AG09309 (cell line): ENCODE measurements at regions not wholly inside any gene's neighbourhood (a gene's known extent, or its start where the extent isn't known, plus 50 kb on each side); places are given as distances from the start of the nearest gene placed in this dataset.

Source experiments
- DNase-seq: peaks from one replicate; pipeline ENCODE4 v3.0.0-alpha.2; 2010; ENCODE audit warnings: low read depth
- H3K4me3 ChIP-seq: 2 replicates; pipeline ENCODE4 v1.5.1; 2011; ENCODE audit warnings: mild to moderate bottlenecking, low read depth, low read length, moderate library complexity; ENCODE audit not compliant: control insufficient read depth
- TF ChIP-seq, protein P1 (sequence below): IDR thresholded peaks from 2 replicates; pipeline ENCODE4 v1.5.1; 2011; ENCODE audit warnings: mild to moderate bottlenecking, low read depth, low read length, inconsistent platforms; ENCODE audit not compliant: insufficient read depth, control insufficient read depth; ENCODE audit errors: missing control alignments

DNA sequence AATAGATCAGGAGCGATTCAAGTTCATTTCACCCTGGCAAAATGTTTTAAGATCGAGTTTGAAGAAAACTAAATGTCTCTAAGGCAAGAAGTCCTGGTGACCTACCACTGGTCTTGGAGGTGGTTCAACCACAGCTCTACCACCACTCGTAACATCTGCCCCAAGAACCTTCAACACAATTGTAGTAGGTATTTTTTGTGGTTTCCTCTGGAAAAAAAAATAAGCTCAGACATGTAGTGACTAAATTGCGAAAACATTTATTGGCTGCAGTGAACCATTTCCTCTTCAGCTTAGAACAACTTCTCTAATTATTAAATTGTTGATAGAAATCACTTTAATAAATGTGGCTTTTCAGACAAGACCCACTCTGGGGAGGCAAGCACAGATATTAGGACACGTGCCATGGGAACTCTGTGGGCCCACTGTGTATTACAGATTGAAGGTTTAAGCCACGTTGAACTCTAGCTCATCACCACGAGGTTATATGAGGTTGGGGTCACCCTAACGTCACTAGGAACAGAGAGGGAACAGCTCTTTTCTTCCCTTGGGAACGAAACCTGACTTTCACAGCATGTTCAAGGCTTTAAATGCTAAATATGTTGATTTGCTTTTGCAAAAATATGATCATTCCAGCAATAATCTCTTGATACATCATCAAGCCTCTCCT lies 142.9 kb downstream of the HSD17B3 start:
- DNase-seq = no peak
- H3K4me3 ChIP-seq = no peak overlapping the region
- TF ChIP-seq, protein P1, sequence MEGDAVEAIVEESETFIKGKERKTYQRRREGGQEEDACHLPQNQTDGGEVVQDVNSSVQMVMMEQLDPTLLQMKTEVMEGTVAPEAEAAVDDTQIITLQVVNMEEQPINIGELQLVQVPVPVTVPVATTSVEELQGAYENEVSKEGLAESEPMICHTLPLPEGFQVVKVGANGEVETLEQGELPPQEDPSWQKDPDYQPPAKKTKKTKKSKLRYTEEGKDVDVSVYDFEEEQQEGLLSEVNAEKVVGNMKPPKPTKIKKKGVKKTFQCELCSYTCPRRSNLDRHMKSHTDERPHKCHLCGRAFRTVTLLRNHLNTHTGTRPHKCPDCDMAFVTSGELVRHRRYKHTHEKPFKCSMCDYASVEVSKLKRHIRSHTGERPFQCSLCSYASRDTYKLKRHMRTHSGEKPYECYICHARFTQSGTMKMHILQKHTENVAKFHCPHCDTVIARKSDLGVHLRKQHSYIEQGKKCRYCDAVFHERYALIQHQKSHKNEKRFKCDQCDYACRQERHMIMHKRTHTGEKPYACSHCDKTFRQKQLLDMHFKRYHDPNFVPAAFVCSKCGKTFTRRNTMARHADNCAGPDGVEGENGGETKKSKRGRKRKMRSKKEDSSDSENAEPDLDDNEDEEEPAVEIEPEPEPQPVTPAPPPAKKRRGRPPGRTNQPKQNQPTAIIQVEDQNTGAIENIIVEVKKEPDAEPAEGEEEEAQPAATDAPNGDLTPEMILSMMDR = no peak

DNA sequence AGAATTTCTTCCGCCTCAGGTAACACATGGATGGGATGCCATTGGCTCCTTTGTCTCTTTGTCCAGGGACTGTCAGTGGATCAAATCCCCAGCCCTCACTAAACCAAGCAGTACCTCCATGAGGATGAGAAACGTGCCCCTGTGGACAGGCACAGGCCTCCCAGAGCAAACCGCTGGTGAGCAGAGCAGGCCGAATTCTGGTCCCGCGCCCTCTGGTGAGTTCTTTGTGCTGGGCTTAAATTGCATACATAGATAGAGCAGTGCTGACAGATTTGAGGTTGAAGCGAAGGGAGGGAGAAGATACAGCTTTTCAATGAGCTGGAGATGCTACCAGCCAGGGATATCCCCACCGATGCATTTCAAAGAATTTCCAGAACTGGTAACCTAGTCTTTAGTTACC lies 143.8 kb downstream of the HSD17B3 start:
- no peak for DNase-seq
- no peak overlapping the region for H3K4me3 ChIP-seq
- TF ChIP-seq, protein P1 = no peak

DNA sequence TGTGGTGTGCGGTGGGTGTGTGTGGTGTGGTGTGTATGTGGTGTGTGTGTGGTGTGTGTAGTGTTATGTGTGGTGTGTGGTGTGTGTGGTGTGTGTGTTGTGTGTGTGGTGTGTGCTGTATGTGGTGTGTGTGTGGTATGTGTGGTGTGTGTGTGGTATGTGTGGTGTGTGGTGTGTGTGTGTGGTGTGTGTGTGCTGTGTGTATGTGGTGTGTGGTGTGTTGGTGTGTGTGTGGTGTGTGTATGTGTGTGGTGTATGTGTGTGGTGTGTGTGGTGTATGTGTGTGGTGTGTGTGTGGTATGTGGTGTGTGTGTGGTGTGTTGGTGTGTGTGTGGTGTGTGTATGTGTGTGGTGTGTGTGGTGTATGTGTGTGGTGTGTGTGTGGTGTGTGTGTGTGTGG lies 144.3 kb downstream of the HSD17B3 start:
- H3K4me3 ChIP-seq = no peak overlapping the region
- DNase-seq = no peak
- TF ChIP-seq, protein P1 = no peak

DNA sequence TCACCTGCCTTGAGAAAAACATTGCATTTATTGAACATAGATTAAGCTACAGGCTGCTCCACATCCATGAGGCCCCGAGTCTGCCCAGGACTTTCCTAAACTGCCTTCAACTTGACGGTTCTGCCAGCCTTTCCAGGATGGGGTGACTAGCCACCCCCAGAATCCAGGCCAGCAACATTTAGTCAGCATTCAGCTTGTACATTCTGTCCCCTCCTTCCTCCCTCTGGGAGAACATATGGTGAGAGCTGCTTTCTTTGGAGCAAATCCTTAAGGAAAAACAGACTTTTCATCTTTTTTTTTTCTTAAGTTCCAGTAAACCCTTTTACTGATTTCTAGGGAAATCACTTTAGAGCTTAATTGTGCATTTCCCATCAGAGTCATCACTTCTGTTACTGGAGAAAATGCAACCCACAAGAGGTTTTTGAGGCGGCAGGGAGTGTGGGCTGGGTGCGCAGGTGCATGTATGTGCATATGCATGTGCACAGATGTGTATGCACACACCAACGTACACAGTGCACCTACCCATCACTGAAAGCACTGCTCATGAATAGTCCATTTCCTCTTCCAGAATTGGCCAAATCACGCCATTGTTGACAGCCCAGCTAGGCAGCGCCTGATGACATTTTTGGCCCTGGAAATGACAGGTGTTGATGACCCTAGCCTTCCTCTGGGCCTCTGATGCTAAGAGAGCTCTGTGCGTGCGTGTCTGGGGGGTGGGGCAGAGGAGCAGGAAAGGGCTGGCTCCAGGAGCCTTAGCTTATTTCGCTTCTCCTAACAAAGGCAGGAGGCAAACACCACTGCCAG lies 145.6 kb downstream of the HSD17B3 start:
- H3K4me3 ChIP-seq = no peak overlapping the region
- TF ChIP-seq, protein P1 = no peak
- DNase-seq = no peak

DNA sequence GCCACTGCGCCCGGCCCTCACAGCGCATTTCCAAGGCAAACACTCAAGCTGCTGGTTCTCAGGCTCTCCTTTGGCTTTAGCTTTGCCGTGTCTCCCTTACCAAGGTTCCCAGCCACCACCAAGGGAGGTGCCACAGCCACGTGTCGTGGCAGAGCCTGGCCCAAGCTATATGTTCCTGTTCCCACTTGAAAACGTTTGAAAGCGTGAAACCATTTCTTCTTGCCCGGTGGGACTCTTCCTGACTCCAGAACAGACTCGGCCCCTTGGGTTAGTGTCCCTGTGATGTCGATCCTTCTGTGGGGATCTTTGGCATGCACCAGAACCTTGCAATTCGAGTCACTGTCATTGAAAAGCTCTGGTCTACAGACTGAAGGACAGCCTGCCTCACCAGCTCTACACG lies 147.9 kb downstream of the HSD17B3 start:
- TF ChIP-seq, protein P1 = no peak
- DNase-seq = no peak

DNA sequence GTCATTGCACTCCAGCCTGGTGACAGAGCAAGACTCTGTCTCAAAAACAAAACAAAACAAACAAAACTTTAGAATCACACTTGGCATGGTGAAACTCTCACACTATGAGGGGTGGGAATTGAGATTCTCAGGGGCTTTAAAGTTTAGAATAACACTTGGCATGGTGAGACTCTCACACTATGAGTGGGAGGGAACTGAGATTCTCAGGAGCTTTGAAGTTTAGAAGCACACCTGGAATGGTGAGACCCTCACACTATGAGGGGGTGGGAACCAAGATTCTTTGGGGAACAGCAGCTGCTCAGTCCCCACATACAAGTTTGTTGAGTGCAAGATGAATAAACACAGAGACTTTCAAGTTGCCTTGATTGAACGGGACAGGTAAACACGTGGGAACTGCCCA lies 149.4 kb downstream of the HSD17B3 start:
- H3K4me3 ChIP-seq = no peak overlapping the region
- TF ChIP-seq, protein P1 = no peak

More for the DNA sequence above, 147.9 kb downstream of the HSD17B3 start:
- no peak overlapping the region for H3K4me3 ChIP-seq

More for the DNA sequence above, 149.4 kb downstream of the HSD17B3 start:
- DNase-seq = no peak
